ENCODE measurements at regions not wholly inside any gene's neighbourhood (a gene's known extent, or its start where the extent isn't known, plus 50 kb on each side); places are given as distances from the start of the nearest gene placed in this dataset.

GRCh38 chr10:10829576-10829975, 188.1 kb upstream of the CELF2 start:
- ChIA-PET POLR2A (no interaction called here), CTCF (no interaction called here)
- DNase-seq (ENCODE audit: extremely low spot score) = no peak

GRCh38 chr10:10830293-10830986, 187.2 kb upstream of the CELF2 start:
- no peak for DNase-seq (ENCODE audit: extremely low spot score)
- POLR2A ChIA-PET = no interaction called here
- CTCF ChIA-PET = no interaction called here
- TF ChIP-seq CTCF (IDR thresholded peaks at IDR 0.05; ENCODE audit: control extremely low read depth, extremely low read depth, low read depth, missing control alignments) = no peak

More at GRCh38 chr10:10829576-10829975, 188.1 kb upstream of the CELF2 start:
- no peak for TF ChIP-seq CTCF (IDR thresholded peaks at IDR 0.05; ENCODE audit: control extremely low read depth, extremely low read depth, low read depth, missing control alignments)

GRCh38 chr10:10831085-10831484, 186.6 kb upstream of the CELF2 start:
- TF ChIP-seq CTCF (IDR thresholded peaks at IDR 0.05; ENCODE audit: control extremely low read depth, extremely low read depth, low read depth, missing control alignments) = no peak
- ChIA-PET CTCF (no interaction called here), POLR2A (no interaction called here)
- DNase-seq (ENCODE audit: extremely low spot score) = no peak

DNA sequence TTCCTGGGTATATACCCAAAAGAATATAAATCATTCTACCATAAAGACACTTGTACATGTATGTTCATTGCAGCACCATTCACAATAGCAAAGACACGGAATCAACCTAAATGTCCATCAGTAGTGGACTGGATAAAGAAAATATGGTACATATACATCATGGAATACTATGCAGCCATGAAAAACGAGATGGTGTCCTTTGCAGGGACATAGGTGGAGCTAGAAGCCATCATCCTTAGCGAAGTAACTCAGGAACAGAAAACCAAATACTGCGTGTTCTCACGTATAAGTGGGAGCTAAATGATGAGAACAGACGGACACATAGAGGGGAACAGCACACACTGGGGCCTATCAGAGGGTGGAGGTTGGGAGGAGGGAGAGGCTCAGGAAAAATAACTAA, 183.7 kb upstream of the CELF2 start:
- CTCF ChIA-PET = no interaction called here
- no peak for TF ChIP-seq CTCF (IDR thresholded peaks at IDR 0.05; ENCODE audit: control extremely low read depth, extremely low read depth, low read depth, missing control alignments)

DNA sequence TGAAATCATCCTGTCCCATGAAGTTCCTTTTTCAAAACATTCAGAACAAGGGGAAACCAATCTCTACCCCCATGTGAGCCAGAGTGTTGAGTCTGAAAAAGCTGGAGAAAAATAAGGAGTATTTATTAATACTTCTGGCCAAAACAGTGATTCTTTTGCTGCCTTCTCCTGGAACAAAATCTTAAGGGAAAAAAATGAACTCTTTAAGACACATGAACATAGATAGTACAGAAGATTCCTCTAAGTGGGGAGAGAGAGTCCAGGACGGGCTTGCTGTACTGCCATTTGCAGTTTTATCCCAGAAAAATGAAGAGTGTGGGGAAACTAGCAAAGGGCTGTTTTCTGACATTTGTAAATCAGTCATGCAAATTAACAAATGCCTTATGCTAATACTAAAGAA, 173.4 kb upstream of the CELF2 start:
- DNase-seq (ENCODE audit: extremely low spot score) = no peak
- POLR2A ChIA-PET = no interaction called here
- CTCF ChIA-PET = no interaction called here
- TF ChIP-seq CTCF (IDR thresholded peaks at IDR 0.05; ENCODE audit: control extremely low read depth, extremely low read depth, low read depth, missing control alignments) = no peak

More for the DNA sequence above, 183.7 kb upstream of the CELF2 start:
- no peak for DNase-seq (ENCODE audit: extremely low spot score)
- POLR2A ChIA-PET = no interaction called here

DNA sequence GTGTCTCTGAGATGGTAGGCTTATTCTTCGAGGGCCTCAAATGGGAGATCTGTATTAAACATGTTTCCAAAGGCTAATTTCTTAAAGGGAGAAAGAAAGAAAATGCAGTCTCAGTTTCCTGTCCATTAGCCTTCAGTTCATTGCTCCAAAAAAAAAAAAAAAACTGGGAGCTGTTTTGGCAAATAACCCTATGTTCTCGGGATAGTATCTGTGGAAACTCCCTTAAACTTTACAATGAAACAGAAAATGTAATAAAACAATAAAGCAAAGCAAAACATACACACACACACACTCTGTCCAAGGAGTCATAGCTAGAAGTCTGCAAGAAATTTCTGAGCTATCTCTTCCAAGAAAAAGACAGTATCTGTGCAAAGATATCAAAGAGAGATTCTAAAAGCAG, 172.5 kb upstream of the CELF2 start:
- no peak for DNase-seq (ENCODE audit: extremely low spot score)
- POLR2A ChIA-PET = no interaction called here
- CTCF ChIA-PET = interaction anchor here (1.7 kb wide), 1 partner anchor 9 kb away, joined by 4 read pairs; no protein-coding TSS in a partner anchor
- no peak for TF ChIP-seq CTCF (IDR thresholded peaks at IDR 0.05; ENCODE audit: control extremely low read depth, extremely low read depth, low read depth, missing control alignments)
